D341Med (cell line): ENCODE measurements at regions not wholly inside any gene's neighbourhood (a gene's known extent, or its start where the extent isn't known, plus 50 kb on each side); places are given as distances from the start of the nearest gene placed in this dataset.
A peak's percentile ranks its signal among the peaks of the same experiment; 100 is the strongest.

Experiments used
- DNase-seq: peaks from one replicate; pipeline ENCODE4 v3.0.0; 2012; ENCODE audit warnings: low spot score

DNA sequence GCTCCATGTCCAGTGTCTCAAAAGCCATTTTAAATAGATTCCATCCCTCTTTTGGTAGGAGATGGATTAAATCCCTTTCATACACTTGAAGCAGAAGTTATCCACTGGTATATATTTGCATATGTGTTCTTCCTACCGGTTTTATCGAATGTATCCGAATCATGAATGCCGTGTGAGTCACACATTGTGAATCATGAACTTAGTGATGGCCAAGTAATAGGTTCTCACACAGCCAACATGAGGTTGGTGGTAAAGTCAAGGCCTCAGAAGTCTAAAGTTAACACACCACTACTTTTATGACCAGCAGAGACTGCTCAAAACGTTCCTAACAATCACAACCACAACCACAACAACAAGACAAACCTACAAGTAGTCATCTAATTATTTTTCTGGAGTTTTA lies 345.5 kb downstream of the THBS2 start:
- DNase-seq = no peak

- DNase-seq = no peak
These were observed 347.3 kb downstream of the THBS2 start for GRCh38 chr6:168906391-168906790.

DNA sequence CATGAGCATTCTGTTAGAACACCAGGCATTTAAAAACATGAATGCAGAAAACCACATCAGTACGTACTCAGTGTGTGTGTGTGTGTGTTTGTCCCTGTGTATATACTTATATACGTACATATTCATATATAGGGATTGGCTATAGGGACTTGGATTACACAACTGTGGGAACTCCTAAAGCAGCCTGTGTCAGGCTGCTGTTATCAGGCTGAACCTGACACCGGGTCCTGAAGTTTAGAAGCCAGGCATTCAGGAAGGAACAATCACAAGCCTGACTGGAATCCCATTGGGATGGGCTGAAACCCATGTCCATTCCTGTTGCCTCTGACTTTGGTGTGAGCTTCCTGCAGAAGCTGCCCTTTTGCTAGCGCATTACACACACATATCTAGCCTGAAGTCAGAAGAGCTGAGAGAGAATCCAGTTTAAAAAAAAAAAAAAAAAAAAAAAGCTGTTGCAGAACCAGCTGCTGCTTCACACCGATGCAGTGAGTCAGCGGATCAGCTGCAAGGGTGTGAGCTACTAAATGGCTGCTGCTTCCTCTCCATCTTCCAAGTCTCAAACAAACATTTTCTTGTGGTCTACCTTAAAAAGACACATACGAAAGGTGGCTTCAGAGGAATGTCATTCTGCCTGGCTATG lies 348.1 kb downstream of the THBS2 start:
- DNase-seq = no peak

- DNase-seq = no peak
These were observed 349.9 kb downstream of the THBS2 start for GRCh38 chr6:168903613-168904345.

GRCh38 chr6:168902075-168902474 lies 351.6 kb downstream of the THBS2 start:
- DNase-seq = no peak

DNA sequence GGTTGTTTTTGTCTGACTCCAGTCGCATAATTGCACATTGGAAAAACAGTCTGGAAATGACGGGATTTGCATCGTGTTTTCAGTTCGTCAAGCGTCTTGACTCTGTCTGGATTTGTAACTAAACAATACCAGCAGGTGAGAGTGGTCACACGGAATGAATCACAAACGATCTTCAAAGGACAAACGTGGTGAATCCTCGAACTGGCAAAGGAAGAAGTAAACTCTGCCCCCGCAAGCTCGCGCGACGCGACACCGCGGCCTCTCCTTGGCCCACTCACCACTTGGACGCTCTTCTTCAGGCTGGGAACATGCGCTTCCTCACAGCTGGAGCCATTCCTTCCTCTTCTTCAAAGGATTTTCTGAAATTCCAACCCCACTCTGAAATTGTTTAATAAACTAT lies 352.6 kb downstream of the THBS2 start:
- DNase-seq = no peak

- DNase-seq = no peak
These were observed 357.3 kb downstream of the THBS2 start for GRCh38 chr6:168896321-168896720.

GRCh38 chr6:168895102-168895812 lies 358.4 kb downstream of the THBS2 start:
- peak; percentile 85 for DNase-seq

GRCh38 chr6:168892031-168892430 lies 361.6 kb downstream of the THBS2 start:
- no peak for DNase-seq

GRCh38 chr6:168890981-168891365 lies 362.7 kb downstream of the THBS2 start:
- no peak for DNase-seq

DNA sequence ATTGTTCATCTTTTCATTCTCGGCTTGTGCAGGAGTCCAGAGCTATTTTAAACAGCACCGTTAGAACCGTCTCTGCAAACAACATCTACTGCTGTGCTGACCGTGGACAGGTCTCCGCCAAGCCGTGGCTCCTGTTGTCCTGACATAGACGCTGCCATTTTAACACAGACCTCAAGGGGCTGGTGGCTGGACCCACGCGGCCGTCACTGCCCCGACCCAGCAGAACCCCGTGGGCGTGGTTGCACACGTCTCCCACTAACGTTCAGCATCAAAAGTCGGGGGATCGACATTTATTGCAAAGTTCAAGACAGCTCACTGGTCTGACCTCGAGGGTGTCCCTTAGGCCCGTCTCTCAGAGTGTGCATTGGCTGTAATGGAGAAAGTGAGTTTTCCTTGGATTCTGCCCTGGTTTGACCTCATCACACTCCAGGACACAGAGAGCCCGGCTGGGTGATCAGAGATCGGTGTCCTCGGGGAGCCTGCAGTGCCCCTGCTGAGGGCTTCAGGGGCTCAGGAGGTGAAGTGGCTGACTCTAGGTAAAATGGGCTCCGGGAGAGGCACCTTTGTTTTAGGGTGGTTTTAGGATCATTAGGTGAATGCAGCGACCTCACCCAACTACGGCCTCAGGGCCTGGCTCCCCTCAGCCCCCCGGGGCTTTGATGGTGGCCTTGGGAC lies 363.2 kb downstream of the THBS2 start:
- no peak for DNase-seq

GRCh38 chr6:168888786-168889345 lies 364.8 kb downstream of the THBS2 start:
- DNase-seq = no peak

- no peak for DNase-seq
These were observed 365.5 kb downstream of the THBS2 start for GRCh38 chr6:168888102-168888501.

- DNase-seq = no peak
These were observed 366.0 kb downstream of the THBS2 start for GRCh38 chr6:168887621-168888020.

- no peak for DNase-seq
These were observed 366.7 kb downstream of the THBS2 start for GRCh38 chr6:168886964-168887363.

DNA sequence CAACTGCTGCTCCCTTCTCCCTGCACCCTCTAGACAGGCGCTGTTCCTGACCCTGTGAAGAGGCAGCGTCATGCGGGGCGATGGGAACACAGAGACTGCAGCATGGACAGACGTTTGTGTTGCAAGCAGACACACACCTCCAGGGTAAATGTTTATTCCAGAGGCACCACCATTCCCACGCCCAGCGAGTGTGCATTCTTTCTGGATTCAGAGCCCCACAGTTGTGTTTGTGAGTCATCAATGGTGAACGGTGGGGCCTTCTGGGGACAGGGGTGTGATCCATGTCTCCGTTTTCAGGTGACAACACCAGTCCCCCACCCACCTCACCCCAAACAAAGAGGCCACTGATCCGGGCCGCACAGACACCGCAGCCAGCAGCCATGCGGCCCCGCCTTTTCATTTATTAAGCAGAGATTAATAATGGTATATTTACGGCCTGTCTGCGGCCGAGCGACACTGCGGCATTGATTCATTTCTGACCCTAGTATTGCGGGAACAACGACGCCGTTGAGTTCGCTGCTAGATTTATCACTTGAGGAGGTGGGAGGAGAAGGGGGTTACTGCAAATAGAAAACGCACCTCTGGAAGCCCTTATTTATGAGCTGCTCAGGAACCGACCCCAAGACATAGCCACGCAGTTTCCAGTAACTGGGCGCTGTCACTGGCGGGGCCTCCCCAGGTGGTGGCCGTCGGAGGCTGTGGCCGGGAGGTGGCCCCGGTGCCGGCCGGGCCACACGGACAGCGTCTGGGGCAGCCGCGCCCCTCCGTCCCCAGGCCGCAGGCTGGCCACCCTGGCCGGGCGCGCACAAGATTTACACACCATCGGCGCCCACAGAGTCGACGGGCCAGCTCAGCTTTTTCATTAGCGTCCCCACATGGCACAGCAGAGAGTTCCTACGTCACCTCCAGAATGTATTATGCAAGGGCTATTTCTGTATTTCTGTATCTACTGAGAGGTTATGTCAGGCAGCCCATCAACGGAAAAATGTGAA lies 367.6 kb downstream of the THBS2 start:
- no peak for DNase-seq

DNA sequence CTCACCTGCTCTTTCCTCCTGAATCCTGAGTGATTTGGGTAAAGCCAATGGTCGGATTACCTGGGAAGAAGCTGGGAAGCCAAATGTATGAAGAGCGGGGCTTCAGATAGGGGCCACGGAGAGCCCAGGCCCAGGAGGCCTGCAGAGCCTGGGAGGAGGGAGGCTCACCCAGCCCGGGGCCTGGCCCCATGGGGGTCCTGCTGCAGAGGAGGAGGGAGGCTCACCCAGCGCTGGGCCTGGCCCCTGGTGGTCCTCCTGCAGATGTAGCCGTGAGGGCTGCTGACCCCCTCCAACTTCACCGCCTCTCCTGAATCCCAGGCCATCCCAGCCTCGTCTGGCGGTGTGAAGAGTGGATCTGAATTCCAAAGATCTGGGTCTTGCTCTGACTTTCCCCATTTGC lies 368.4 kb downstream of the THBS2 start:
- DNase-seq = no peak

DNA sequence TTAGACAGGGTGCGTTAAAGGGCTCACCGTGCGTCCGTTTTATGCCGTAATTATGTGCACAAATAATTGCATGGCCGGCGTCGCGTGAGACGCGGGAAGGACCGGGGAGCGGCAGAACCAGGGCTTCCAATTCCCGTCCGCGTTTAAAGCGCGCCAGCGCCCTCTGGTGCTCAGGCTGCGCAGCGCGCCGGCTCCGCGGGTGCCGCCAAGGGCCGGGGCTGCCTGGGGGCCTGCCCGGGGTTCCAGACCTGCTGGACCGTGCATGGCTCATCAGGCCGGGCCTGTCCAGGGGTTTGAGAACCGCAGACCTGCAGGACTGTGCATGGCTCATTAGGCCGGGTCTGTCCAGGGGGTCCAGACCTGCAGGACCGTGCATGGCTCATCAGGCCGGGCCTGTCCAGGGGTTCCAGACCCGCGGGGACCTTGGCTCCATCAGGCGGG lies 369.0 kb downstream of the THBS2 start:
- peak; percentile 65 for DNase-seq

- DNase-seq = no peak
These were observed 369.5 kb downstream of the THBS2 start for GRCh38 chr6:168884050-168884645.

- DNase-seq = no peak
These were observed 370.1 kb downstream of the THBS2 start for GRCh38 chr6:168883410-168884049.
